Keratinocyte (primary cell): ENCODE measurements at regions not wholly inside any gene's neighbourhood (a gene's known extent, or its start where the extent isn't known, plus 50 kb on each side); places are given as distances from the start of the nearest gene placed in this dataset.

Source experiments
- CTCF ChIP-seq, 3 experiments: IDR thresholded peaks in 1 of 3; conservative IDR thresholded peaks in 1 of 3; optimal IDR thresholded peaks in 1 of 3; 2 replicates in 2 of 3; 3 replicates in 1 of 3; pipeline versions ENCODE3 to v1.5.1; 2011; ENCODE audit warnings: low read length in 3 of 3, mild to moderate bottlenecking in 3 of 3, moderate library complexity in 2 of 3, control low read depth in 1 of 3, inconsistent platforms in 1 of 3; ENCODE audit not compliant: insufficient read depth in 2 of 3; ENCODE audit errors: extremely low read depth in 1 of 3
- EZH2 ChIP-seq: IDR thresholded peaks from one replicate; pipeline ENCODE4 v1.6.1; 2012; ENCODE audit warnings: inconsistent platforms, mild to moderate bottlenecking, low read length, moderate library complexity

DNA sequence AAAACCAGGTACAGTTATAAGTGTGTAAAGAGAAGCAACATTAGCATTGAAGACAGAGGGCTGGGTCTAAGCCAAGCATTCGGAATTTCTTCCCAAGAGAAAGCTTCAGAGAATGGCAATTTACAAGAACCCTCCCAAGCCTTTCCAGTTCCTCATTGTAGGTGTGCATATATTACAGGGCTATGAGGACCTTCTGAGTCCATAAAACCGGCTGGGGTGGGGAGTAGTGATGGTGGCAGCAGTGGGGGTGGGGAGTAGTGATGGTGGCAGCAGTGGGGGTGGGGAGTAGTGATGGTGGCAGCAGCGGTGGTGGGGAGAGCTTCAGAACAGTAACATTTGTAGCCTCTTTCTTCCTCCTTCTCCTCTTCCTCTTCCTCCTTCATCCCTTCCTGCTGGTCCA, 368.7 kb upstream of the UMPS start:
- TF ChIP-seq CTCF (optimal IDR thresholded peaks at IDR 0.05 in 1 of 3, IDR thresholded peaks at IDR 0.05 in 1 of 3, conservative IDR thresholded peaks at IDR 0.05 in 1 of 3; ENCODE audit: extremely low read depth in 1 of 3, insufficient read depth in 2 of 3, low read length in 3 of 3) (no peak), EZH2 (no peak)
